ENCODE measurements at regions not wholly inside any gene's neighbourhood (a gene's known extent, or its start where the extent isn't known, plus 50 kb on each side); places are given as distances from the start of the nearest gene placed in this dataset.

DNA sequence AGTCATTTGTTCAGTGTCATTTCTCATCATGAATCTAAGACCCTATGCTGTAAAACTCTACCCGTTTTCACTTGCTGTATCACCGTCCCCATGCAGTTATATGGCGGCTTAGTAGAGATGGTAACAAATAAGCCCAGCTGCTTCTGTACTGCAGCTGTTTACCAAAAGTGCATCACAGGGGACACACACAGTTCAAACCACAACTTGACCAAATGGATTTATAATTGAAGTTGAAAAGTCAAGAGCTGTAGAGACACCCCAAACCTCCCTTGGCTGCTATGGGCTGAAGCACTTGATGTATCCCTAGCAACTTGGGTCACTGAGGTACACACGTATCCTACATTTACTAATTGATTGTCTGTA is 219.0 kb upstream of the FGF13 start:
- FAIRE-seq, result no peak
- no peak overlapping the region for H3K9ac ChIP-seq (ENCODE audit: insufficient read depth in 1 of 2, low read depth in 2 of 2, low read length in 2 of 2)
- H3K4me2 ChIP-seq (ENCODE audit: insufficient read depth, low read length), result no peak overlapping the region
- H3K9me3 ChIP-seq (replicated peaks; ENCODE audit: control insufficient read depth, insufficient read depth, low read depth, low read length), result no peaks in the 10 kb centered on the region
- peak in 1 of 4 experiments; percentile 5 for DNase-seq (ENCODE audit: extremely low read depth in 1 of 4, low spot score in 3 of 4)
- H3K4me1 ChIP-seq (replicated peaks in 1 of 2; ENCODE audit: control insufficient read depth in 2 of 2, insufficient read depth in 2 of 2, low read length in 2 of 2), result peaks cover 0 to 36% of the 10 kb centered on the region in 2 experiments; a peak in 2 of 5 replicates
- ATAC-seq, result no peak; the same call in 2 of the 3 replicates
- H3K79me2 ChIP-seq (ENCODE audit: control insufficient read depth, insufficient read depth, low read length), result peaks cover 59% of the 10 kb centered on the region
- WGBS (ENCODE audit: insufficient coverage, low coverage, missing lambda C conversion rate), result 77% methylated on average over 3 of the region's 4 CpGs
- intact Hi-C loops (cut with micrococcal nuclease), result no loop called here
- in situ Hi-C loops (cut with MboI), result no loop called here
- H4K20me1 ChIP-seq (replicated peaks; ENCODE audit: control insufficient read depth, insufficient read depth, low read length), result no peaks in the 10 kb centered on the region; the same call in none of the 2 replicates
- H2AFZ ChIP-seq (ENCODE audit: low read depth, low read length), result no peak overlapping the region
- no peak overlapping the region for H3K27ac ChIP-seq (ENCODE audit: extremely low read depth, low read depth, low read length)
- ChIA-PET POLR2A (no interaction called here), CTCF (ENCODE audit: low intra/inter-chr PET ratio) (no interaction called here)
- peaks cover 3% of the 10 kb centered on the region for H3K9me1 ChIP-seq (ENCODE audit: control insufficient read depth, insufficient read depth, low read length)
- H3K4me3 ChIP-seq, result no peak overlapping the region
- peaks cover 11% of the 10 kb centered on the region; the same call in 2 of the 3 replicates for H3K36me3 ChIP-seq (ENCODE audit: control insufficient read depth, insufficient read depth, low read length)
- no TSS peak for BruUV-seq (replicated peaks)
- no peak for TF ChIP-seq ARID2 (IDR thresholded peaks at IDR 0.05)
- TF ChIP-seq, protein P1, sequence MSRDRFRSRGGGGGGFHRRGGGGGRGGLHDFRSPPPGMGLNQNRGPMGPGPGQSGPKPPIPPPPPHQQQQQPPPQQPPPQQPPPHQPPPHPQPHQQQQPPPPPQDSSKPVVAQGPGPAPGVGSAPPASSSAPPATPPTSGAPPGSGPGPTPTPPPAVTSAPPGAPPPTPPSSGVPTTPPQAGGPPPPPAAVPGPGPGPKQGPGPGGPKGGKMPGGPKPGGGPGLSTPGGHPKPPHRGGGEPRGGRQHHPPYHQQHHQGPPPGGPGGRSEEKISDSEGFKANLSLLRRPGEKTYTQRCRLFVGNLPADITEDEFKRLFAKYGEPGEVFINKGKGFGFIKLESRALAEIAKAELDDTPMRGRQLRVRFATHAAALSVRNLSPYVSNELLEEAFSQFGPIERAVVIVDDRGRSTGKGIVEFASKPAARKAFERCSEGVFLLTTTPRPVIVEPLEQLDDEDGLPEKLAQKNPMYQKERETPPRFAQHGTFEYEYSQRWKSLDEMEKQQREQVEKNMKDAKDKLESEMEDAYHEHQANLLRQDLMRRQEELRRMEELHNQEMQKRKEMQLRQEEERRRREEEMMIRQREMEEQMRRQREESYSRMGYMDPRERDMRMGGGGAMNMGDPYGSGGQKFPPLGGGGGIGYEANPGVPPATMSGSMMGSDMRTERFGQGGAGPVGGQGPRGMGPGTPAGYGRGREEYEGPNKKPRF (IDR thresholded peaks at IDR 0.05; ENCODE audit: low read depth, low read length), result no peak
- no peak for TF ChIP-seq ZNF253 (CRISPR knock-in tag; conservative IDR thresholded peaks at IDR 0.05)
- TF ChIP-seq, protein P2, sequence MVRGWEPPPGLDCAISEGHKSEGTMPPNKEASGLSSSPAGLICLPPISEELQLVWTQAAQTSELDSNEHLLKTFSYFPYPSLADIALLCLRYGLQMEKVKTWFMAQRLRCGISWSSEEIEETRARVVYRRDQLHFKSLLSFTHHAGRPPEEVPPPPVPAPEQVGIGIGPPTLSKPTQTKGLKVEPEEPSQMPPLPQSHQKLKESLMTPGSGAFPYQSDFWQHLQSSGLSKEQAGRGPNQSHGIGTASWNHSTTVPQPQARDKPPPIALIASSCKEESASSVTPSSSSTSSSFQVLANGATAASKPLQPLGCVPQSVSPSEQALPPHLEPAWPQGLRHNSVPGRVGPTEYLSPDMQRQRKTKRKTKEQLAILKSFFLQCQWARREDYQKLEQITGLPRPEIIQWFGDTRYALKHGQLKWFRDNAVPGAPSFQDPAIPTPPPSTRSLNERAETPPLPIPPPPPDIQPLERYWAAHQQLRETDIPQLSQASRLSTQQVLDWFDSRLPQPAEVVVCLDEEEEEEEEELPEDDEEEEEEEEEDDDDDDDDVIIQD (CRISPR knock-in tag; IDR thresholded peaks at IDR 0.05), result no peak
- no peak for TF ChIP-seq ZFP30 (CRISPR knock-in tag; IDR thresholded peaks at IDR 0.05; ENCODE audit: borderline replicate concordance)
- TF ChIP-seq, protein P3, sequence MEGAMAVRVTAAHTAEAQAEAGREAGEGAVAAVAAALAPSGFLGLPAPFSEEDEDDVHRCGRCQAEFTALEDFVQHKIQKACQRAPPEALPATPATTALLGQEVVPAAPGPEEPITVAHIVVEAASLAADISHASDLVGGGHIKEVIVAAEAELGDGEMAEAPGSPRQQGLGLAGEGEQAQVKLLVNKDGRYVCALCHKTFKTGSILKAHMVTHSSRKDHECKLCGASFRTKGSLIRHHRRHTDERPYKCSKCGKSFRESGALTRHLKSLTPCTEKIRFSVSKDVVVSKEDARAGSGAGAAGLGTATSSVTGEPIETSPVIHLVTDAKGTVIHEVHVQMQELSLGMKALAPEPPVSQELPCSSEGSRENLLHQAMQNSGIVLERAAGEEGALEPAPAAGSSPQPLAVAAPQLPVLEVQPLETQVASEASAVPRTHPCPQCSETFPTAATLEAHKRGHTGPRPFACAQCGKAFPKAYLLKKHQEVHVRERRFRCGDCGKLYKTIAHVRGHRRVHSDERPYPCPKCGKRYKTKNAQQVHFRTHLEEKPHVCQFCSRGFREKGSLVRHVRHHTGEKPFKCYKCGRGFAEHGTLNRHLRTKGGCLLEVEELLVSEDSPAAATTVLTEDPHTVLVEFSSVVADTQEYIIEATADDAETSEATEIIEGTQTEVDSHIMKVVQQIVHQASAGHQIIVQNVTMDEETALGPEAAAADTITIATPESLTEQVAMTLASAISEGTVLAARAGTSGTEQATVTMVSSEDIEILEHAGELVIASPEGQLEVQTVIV (CRISPR knock-in tag; IDR thresholded peaks at IDR 0.05; ENCODE audit: borderline replicate concordance), result no peak
- no peak for TF ChIP-seq SIX5 (IDR thresholded peaks at IDR 0.05; ENCODE audit: borderline replicate concordance in 1 of 2, insufficient read depth in 1 of 2, low read depth in 1 of 2, low read length in 2 of 2)
- no peak for TF ChIP-seq MTA3 (IDR thresholded peaks at IDR 0.05; ENCODE audit: borderline replicate concordance)
- TF ChIP-seq BDP1 (IDR thresholded peaks at IDR 0.05; ENCODE audit: insufficient read depth, insufficient read length), result no peak
- no peak for TF ChIP-seq NFYB (IDR thresholded peaks at IDR 0.05; ENCODE audit: extremely low read depth, insufficient read length)
- no peak for TF ChIP-seq BRD4 (IDR thresholded peaks at IDR 0.05)
- TF ChIP-seq, protein P4, sequence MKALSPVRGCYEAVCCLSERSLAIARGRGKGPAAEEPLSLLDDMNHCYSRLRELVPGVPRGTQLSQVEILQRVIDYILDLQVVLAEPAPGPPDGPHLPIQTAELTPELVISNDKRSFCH (CRISPR knock-in tag; IDR thresholded peaks at IDR 0.05), result no peak
- TF ChIP-seq, protein P4 (tag; IDR thresholded peaks at IDR 0.05), result no peak
- TF ChIP-seq NUFIP1 (IDR thresholded peaks at IDR 0.05; ENCODE audit: partially characterized antibody), result no peak
- TF ChIP-seq, protein P5, sequence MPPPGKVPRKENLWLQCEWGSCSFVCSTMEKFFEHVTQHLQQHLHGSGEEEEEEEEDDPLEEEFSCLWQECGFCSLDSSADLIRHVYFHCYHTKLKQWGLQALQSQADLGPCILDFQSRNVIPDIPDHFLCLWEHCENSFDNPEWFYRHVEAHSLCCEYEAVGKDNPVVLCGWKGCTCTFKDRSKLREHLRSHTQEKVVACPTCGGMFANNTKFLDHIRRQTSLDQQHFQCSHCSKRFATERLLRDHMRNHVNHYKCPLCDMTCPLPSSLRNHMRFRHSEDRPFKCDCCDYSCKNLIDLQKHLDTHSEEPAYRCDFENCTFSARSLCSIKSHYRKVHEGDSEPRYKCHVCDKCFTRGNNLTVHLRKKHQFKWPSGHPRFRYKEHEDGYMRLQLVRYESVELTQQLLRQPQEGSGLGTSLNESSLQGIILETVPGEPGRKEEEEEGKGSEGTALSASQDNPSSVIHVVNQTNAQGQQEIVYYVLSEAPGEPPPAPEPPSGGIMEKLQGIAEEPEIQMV (tag; conservative IDR thresholded peaks at IDR 0.05; ENCODE audit: low read depth), result no peak
- TF ChIP-seq ZNF134 (CRISPR knock-in tag; conservative IDR thresholded peaks at IDR 0.05), result no peak
- H3K27me3 ChIP-seq (ENCODE audit: control insufficient read depth in 2 of 2, insufficient read depth in 2 of 2, low read length in 2 of 2), result no peaks in the 10 kb centered on the region
